NB4 (cell line): ENCODE measurements at regions not wholly inside any gene's neighbourhood (a gene's known extent, or its start where the extent isn't known, plus 50 kb on each side); places are given as distances from the start of the nearest gene placed in this dataset.

Experiments
- MAX ChIP-seq: IDR thresholded peaks from 2 replicates; pipeline ENCODE4 v1.6.1; 2011; ENCODE audit warnings: low read depth, low read length
- MYC ChIP-seq: IDR thresholded peaks from 2 replicates; pipeline ENCODE4 v1.6.1; 2011; ENCODE audit warnings: low read depth, low read length
- POLR2A ChIP-seq: IDR thresholded peaks from 2 replicates; pipeline ENCODE4 v1.6.1; 2011; ENCODE audit warnings: mild to moderate bottlenecking; ENCODE audit not compliant: insufficient read length; ENCODE audit errors: extremely low read depth
- TF ChIP-seq, protein P1 (sequence below): IDR thresholded peaks from one replicate; pipeline ENCODE4 v1.5.1; 2012; ENCODE audit warnings: low read depth, low read length

- TF ChIP-seq POLR2A (no peak), MYC (no peak), MAX (no peak)
- TF ChIP-seq, protein P1, sequence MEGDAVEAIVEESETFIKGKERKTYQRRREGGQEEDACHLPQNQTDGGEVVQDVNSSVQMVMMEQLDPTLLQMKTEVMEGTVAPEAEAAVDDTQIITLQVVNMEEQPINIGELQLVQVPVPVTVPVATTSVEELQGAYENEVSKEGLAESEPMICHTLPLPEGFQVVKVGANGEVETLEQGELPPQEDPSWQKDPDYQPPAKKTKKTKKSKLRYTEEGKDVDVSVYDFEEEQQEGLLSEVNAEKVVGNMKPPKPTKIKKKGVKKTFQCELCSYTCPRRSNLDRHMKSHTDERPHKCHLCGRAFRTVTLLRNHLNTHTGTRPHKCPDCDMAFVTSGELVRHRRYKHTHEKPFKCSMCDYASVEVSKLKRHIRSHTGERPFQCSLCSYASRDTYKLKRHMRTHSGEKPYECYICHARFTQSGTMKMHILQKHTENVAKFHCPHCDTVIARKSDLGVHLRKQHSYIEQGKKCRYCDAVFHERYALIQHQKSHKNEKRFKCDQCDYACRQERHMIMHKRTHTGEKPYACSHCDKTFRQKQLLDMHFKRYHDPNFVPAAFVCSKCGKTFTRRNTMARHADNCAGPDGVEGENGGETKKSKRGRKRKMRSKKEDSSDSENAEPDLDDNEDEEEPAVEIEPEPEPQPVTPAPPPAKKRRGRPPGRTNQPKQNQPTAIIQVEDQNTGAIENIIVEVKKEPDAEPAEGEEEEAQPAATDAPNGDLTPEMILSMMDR = no peak
These were observed 179.6 kb upstream of the FBXO11 start for GRCh38 chr2:48085888-48086287.
